MM.1S (cell line): ENCODE measurements at regions not wholly inside any gene's neighbourhood (a gene's known extent, or its start where the extent isn't known, plus 50 kb on each side); places are given as distances from the start of the nearest gene placed in this dataset.
"Not testable (repeated sequence)": the region's sequence is repeated elsewhere in the genome, so short reads cannot be mapped to it uniquely, and the experiment has no call there.

Experiments
- DNase-seq: peaks from one replicate; pipeline ENCODE4 v3.0.0-alpha.2; 2015
- H2AFZ ChIP-seq: fragments of 300-600 bp; sonication (generic); 2 replicates; pipeline ENCODE4 v1.6.0; 2016; ENCODE audit warnings: antibody characterized with exemption, low read length
- H3F3A ChIP-seq: fragments of 300-600 bp; sonication (generic); 2 replicates; pipeline ENCODE4 v1.6.1; 2016; ENCODE audit warnings: mild to moderate bottlenecking, antibody characterized with exemption, low read length, moderate library complexity, mixed read lengths; ENCODE audit not compliant: insufficient read depth
- H3K27ac ChIP-seq: fragments of 300-600 bp; sonication (generic); 2 replicates; pipeline ENCODE4 v1.5.1; 2016; ENCODE audit warnings: mild to moderate bottlenecking, low read length
- H3K27me3 ChIP-seq: fragments of 300-600 bp; sonication (generic); replicated peaks from 2 replicates; pipeline ENCODE4 v1.6.0; 2016; ENCODE audit warnings: low read length; ENCODE audit not compliant: insufficient read depth
- H3K36me3 ChIP-seq: fragments of 300-600 bp; sonication (generic); replicated peaks from 2 replicates; pipeline ENCODE4 v1.6.1; 2016; ENCODE audit warnings: mild to moderate bottlenecking, low read length, mixed read lengths; ENCODE audit not compliant: insufficient read depth
- H3K4me1 ChIP-seq: fragments of 300-600 bp; sonication (generic); 2 replicates; pipeline ENCODE4 v1.6.1; 2016; ENCODE audit warnings: low read length, mixed read lengths
- H3K4me2 ChIP-seq: fragments of 300-600 bp; sonication (generic); 2 replicates; pipeline ENCODE4 v1.6.0; 2016; ENCODE audit warnings: low read depth, low read length
- H3K4me3 ChIP-seq: fragments of 300-600 bp; sonication (generic); 2 replicates; pipeline ENCODE4 v1.5.1; 2016; ENCODE audit warnings: low read length, mixed read lengths
- H3K79me2 ChIP-seq: fragments of 300-600 bp; sonication (generic); 2 replicates; pipeline ENCODE4 v1.6.1; 2016; ENCODE audit warnings: mixed run types, low read length, mixed read lengths
- H3K9ac ChIP-seq: fragments of 300-600 bp; sonication (generic); 2 replicates; pipeline ENCODE4 v1.6.1; 2016; ENCODE audit warnings: low read length, mixed read lengths
- H3K9me2 ChIP-seq: fragments of 300-600 bp; sonication (generic); replicated peaks from 2 replicates; pipeline ENCODE4 v1.6.1; 2016; ENCODE audit warnings: mild to moderate bottlenecking, low read length, mixed read lengths; ENCODE audit not compliant: insufficient read depth
- H3K9me3 ChIP-seq: fragments of 300-600 bp; sonication (generic); replicated peaks from 2 replicates; pipeline ENCODE4 v1.6.1; 2016; ENCODE audit warnings: mild to moderate bottlenecking, low read length, mixed read lengths; ENCODE audit not compliant: insufficient read depth
- H4K20me1 ChIP-seq: fragments of 300-600 bp; sonication (generic); 2 replicates; pipeline ENCODE4 v1.6.1; 2016; ENCODE audit warnings: mild to moderate bottlenecking, low read length, moderate library complexity, mixed read lengths; ENCODE audit not compliant: insufficient read depth
- EZH2 ChIP-seq: fragments of 300-600 bp; sonication (generic); optimal IDR thresholded peaks from 2 replicates; pipeline ENCODE3; 2017; ENCODE audit warnings: low read depth, mild to moderate bottlenecking, antibody characterized with exemption, low read length, mixed read lengths
- EZH2phosphoT487 ChIP-seq: fragments of 300-600 bp; sonication (generic); IDR thresholded peaks from 2 replicates; pipeline ENCODE4 v1.6.1; 2018; ENCODE audit warnings: antibody characterized with exemption, low read length
- TF ChIP-seq, protein P1 (sequence below): fragments of 300-600 bp; sonication (generic); IDR thresholded peaks from 2 replicates; pipeline ENCODE4 v1.5.1; 2016; ENCODE audit warnings: antibody characterized with exemption, low read length, mixed read lengths

DNA sequence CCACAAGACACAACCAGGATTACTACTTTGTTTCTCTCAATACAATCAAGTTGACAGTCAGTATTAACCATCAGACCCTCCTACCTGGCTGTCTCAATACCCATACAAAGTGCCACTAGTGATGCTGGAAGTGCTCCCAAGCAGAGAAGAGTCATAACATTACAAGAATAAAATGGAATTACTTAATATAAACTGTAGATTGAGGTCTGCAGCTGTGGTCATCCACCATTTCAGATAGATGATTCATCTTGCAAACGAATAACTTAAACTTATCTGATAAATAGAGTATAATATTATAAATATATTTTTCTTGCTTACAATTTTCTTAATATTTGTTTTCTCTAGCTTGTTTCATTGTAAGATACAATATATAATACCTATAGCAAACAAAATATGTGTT is 1034.2 kb upstream of the PCDH10 start:
- no peaks in the 10 kb centered on the region for H3K9me2 ChIP-seq
- H3K27me3 ChIP-seq, result no peaks in the 10 kb centered on the region
- H3K4me1 ChIP-seq, result no peaks in the 10 kb centered on the region
- no peak overlapping the region for H3K4me2 ChIP-seq
- no peak overlapping the region for H3K4me3 ChIP-seq
- H3K36me3 ChIP-seq, result no peaks in the 10 kb centered on the region
- no peak overlapping the region for H2AFZ ChIP-seq
- DNase-seq, result no peak
- H3K9ac ChIP-seq, result no peak overlapping the region
- no peaks in the 10 kb centered on the region for H4K20me1 ChIP-seq
- no peak overlapping the region for H3K27ac ChIP-seq
- H3F3A ChIP-seq, result no peaks in the 10 kb centered on the region
- no peaks in the 10 kb centered on the region for H3K9me3 ChIP-seq
- TF ChIP-seq EZH2 (no peak), EZH2phosphoT487 (no peak)
- TF ChIP-seq, protein P1, sequence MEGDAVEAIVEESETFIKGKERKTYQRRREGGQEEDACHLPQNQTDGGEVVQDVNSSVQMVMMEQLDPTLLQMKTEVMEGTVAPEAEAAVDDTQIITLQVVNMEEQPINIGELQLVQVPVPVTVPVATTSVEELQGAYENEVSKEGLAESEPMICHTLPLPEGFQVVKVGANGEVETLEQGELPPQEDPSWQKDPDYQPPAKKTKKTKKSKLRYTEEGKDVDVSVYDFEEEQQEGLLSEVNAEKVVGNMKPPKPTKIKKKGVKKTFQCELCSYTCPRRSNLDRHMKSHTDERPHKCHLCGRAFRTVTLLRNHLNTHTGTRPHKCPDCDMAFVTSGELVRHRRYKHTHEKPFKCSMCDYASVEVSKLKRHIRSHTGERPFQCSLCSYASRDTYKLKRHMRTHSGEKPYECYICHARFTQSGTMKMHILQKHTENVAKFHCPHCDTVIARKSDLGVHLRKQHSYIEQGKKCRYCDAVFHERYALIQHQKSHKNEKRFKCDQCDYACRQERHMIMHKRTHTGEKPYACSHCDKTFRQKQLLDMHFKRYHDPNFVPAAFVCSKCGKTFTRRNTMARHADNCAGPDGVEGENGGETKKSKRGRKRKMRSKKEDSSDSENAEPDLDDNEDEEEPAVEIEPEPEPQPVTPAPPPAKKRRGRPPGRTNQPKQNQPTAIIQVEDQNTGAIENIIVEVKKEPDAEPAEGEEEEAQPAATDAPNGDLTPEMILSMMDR, result no peak
- H3K79me2 ChIP-seq, result no peaks in the 10 kb centered on the region

DNA sequence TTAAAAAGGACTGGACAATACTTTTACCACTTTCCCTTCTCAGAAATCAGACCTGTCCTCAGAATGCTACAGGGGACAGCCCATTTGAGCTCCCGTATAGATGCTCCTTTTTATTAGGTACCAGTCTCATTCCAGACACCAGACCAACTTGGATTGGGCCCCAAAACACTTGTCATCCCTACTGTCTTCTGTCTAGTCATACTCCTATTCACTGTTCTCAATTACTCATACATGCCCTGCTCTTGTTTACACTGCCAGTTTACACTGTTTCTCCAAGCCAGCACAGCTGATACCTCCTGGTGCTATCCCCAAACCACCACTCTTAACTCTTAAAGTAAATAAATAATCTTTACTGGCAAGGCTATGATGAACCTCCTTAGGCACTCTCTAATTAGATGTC is 1026.4 kb upstream of the PCDH10 start:
- not testable (repeated sequence) for H3K9ac ChIP-seq, H3K9me2 ChIP-seq, H4K20me1 ChIP-seq, H3K79me2 ChIP-seq, H3K36me3 ChIP-seq, H3K4me2 ChIP-seq, H3K27me3 ChIP-seq, H3F3A ChIP-seq, H3K4me1 ChIP-seq, DNase-seq, H2AFZ ChIP-seq, H3K27ac ChIP-seq, H3K4me3 ChIP-seq, H3K9me3 ChIP-seq

DNA sequence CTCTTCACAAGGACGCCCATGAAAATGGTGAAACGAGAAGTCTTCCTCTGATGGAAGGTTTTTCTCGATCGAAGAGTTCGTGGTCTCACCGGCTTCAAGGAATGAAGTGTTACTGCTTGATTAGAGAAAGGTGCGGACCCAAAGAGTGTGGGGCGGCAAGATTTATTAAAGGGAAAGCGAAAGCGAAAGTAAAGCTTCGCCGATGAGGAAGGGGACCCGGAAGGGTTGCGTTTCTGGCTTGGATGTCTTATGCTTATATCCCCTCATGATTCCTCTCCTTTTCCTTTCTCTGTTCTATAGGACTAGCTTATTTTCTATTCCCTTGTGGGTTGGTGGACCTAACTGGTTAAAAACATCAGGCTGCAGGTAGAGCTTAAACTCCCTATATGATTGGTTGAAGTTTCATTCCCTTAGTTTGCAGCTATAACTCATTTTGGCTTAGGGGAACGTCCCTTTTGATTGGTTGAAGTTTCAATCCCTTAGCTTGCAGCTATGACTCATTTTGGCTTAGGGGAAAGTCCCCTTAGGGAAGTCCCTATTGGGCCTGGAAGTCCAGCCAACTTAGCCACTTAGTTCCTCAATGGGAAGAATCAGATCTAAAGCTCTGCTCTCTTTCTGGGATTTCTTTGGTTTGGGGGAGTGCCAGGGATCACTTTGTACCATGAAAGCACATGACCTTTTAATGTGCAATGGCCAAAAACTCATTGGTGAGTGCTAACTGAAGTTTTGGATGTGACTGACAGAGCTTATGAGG is 1025.0 kb upstream of the PCDH10 start:
- Histone ChIP-seq H3K4me3 (no peak overlapping the region), H3K27me3 (no peaks in the 10 kb centered on the region), H3K9me3 (no peaks in the 10 kb centered on the region), H3F3A (no peaks in the 10 kb centered on the region), H2AFZ (no peak overlapping the region), H4K20me1 (no peaks in the 10 kb centered on the region), H3K27ac (no peak overlapping the region), H3K36me3 (no peaks in the 10 kb centered on the region), H3K4me2 (no peak overlapping the region), H3K4me1 (peaks cover 4% of the 10 kb centered on the region; the same call in 1 of the 2 replicates), H3K9me2 (no peaks in the 10 kb centered on the region), H3K9ac (no peak overlapping the region), H3K79me2 (no peaks in the 10 kb centered on the region)
- peak; percentile 37 for DNase-seq
- TF ChIP-seq EZH2phosphoT487 (no peak), EZH2 (no peak)
- TF ChIP-seq, protein P1, result no peak

DNA sequence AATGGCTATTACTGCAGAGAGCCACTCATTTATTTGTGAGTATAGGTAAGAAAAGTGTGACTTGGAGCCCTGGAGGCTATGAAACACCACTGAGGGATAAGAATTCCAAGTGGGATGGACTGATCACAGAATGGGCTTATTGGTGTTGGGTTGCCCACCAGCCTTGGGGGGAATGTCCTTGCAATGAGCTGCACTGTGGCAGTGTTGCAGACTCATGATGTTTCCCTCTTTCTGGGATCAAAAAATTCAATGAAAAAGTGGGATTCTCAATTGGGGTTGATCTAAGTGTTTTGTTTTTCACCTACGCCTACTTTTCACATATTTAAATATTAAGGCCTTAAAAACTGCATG is 1024.5 kb upstream of the PCDH10 start:
- no peaks in the 10 kb centered on the region for H3K79me2 ChIP-seq
- no peak overlapping the region for H3K27ac ChIP-seq
- TF ChIP-seq EZH2, result no peak
- TF ChIP-seq, protein P1, result no peak
- no peak for TF ChIP-seq EZH2phosphoT487
- H3K9me2 ChIP-seq, result no peaks in the 10 kb centered on the region
- no peak overlapping the region for H3K4me3 ChIP-seq
- no peak overlapping the region for H2AFZ ChIP-seq
- H3K9me3 ChIP-seq, result no peaks in the 10 kb centered on the region
- H3K9ac ChIP-seq, result no peak overlapping the region
- H3K27me3 ChIP-seq, result no peaks in the 10 kb centered on the region
- peaks cover 4% of the 10 kb centered on the region; the same call in 1 of the 2 replicates for H3K4me1 ChIP-seq
- no peak overlapping the region for H3K4me2 ChIP-seq
- no peaks in the 10 kb centered on the region for H4K20me1 ChIP-seq
- no peaks in the 10 kb centered on the region for H3K36me3 ChIP-seq
- no peak for DNase-seq
- no peaks in the 10 kb centered on the region for H3F3A ChIP-seq
